ENCODE measurements at regions not wholly inside any gene's neighbourhood (a gene's known extent, or its start where the extent isn't known, plus 50 kb on each side); places are given as distances from the start of the nearest gene placed in this dataset.

GRCh38 chr3:65230261-65231139, 542.7 kb upstream of the ADAMTS9 start:
- no peaks in the 10 kb centered on the region for H3K27me3 ChIP-seq (ENCODE audit: control insufficient read depth, insufficient read depth, low read length)
- no peaks in the 10 kb centered on the region for H3K36me3 ChIP-seq (ENCODE audit: control insufficient read depth, low read depth, low read length)
- H3K4me3 ChIP-seq (ENCODE audit: low read length), result no peak overlapping the region
- no peak overlapping the region for H3K27ac ChIP-seq (ENCODE audit: low read length)
- H3K9ac ChIP-seq (ENCODE audit: low read length), result no peak overlapping the region
- no peaks in the 10 kb centered on the region for H3K4me1 ChIP-seq (ENCODE audit: control insufficient read depth, low read depth, low read length)
- H3K9me3 ChIP-seq (ENCODE audit: control insufficient read depth, low read depth, low read length), result no peaks in the 10 kb centered on the region

- H3K4me3 ChIP-seq (ENCODE audit: low read length), result no peak overlapping the region
- H3K9ac ChIP-seq (ENCODE audit: low read length), result no peak overlapping the region
- H3K4me1 ChIP-seq (ENCODE audit: control insufficient read depth, low read depth, low read length), result no peaks in the 10 kb centered on the region
- no peaks in the 10 kb centered on the region for H3K9me3 ChIP-seq (ENCODE audit: control insufficient read depth, low read depth, low read length)
- H3K27me3 ChIP-seq (ENCODE audit: control insufficient read depth, insufficient read depth, low read length), result no peaks in the 10 kb centered on the region
- H3K36me3 ChIP-seq (ENCODE audit: control insufficient read depth, low read depth, low read length), result no peaks in the 10 kb centered on the region
- H3K27ac ChIP-seq (ENCODE audit: low read length), result no peak overlapping the region
These were observed 538.5 kb upstream of the ADAMTS9 start for GRCh38 chr3:65226287-65226686.

GRCh38 chr3:65210026-65210814, 522.4 kb upstream of the ADAMTS9 start:
- H3K4me3 ChIP-seq (ENCODE audit: low read length), result no peak overlapping the region
- no peaks in the 10 kb centered on the region for H3K27me3 ChIP-seq (ENCODE audit: control insufficient read depth, insufficient read depth, low read length)
- H3K9ac ChIP-seq (ENCODE audit: low read length), result no peak overlapping the region
- H3K36me3 ChIP-seq (ENCODE audit: control insufficient read depth, low read depth, low read length), result no peaks in the 10 kb centered on the region
- no peaks in the 10 kb centered on the region for H3K9me3 ChIP-seq (ENCODE audit: control insufficient read depth, low read depth, low read length)
- no peak overlapping the region for H3K27ac ChIP-seq (ENCODE audit: low read length)
- H3K4me1 ChIP-seq (ENCODE audit: control insufficient read depth, low read depth, low read length), result no peaks in the 10 kb centered on the region

GRCh38 chr3:65202395-65202794, 514.6 kb upstream of the ADAMTS9 start:
- no peak overlapping the region for H3K4me3 ChIP-seq (ENCODE audit: low read length)
- no peaks in the 10 kb centered on the region for H3K36me3 ChIP-seq (ENCODE audit: control insufficient read depth, low read depth, low read length)
- H3K9ac ChIP-seq (ENCODE audit: low read length), result no peak overlapping the region
- no peaks in the 10 kb centered on the region for H3K27me3 ChIP-seq (ENCODE audit: control insufficient read depth, insufficient read depth, low read length)
- H3K9me3 ChIP-seq (ENCODE audit: control insufficient read depth, low read depth, low read length), result no peaks in the 10 kb centered on the region
- no peaks in the 10 kb centered on the region for H3K4me1 ChIP-seq (ENCODE audit: control insufficient read depth, low read depth, low read length)
- H3K27ac ChIP-seq (ENCODE audit: low read length), result no peak overlapping the region

- Histone ChIP-seq H3K4me3 (ENCODE audit: low read length) (no peak overlapping the region), H3K27ac (ENCODE audit: low read length) (no peak overlapping the region), H3K9me3 (ENCODE audit: control insufficient read depth, low read depth, low read length) (no peaks in the 10 kb centered on the region), H3K4me1 (ENCODE audit: control insufficient read depth, low read depth, low read length) (peaks cover 3% of the 10 kb centered on the region), H3K27me3 (ENCODE audit: control insufficient read depth, insufficient read depth, low read length) (no peaks in the 10 kb centered on the region), H3K36me3 (ENCODE audit: control insufficient read depth, low read depth, low read length) (no peaks in the 10 kb centered on the region), H3K9ac (ENCODE audit: low read length) (no peak overlapping the region)
These were observed 514.1 kb upstream of the ADAMTS9 start for GRCh38 chr3:65201926-65202325.

GRCh38 chr3:65200310-65200970, 512.6 kb upstream of the ADAMTS9 start:
- H3K9me3 ChIP-seq (ENCODE audit: control insufficient read depth, low read depth, low read length), result no peaks in the 10 kb centered on the region
- no peak overlapping the region for H3K4me3 ChIP-seq (ENCODE audit: low read length)
- no peak overlapping the region for H3K27ac ChIP-seq (ENCODE audit: low read length)
- H3K36me3 ChIP-seq (ENCODE audit: control insufficient read depth, low read depth, low read length), result no peaks in the 10 kb centered on the region
- no peaks in the 10 kb centered on the region for H3K27me3 ChIP-seq (ENCODE audit: control insufficient read depth, insufficient read depth, low read length)
- no peak overlapping the region for H3K9ac ChIP-seq (ENCODE audit: low read length)
- peaks cover 13% of the 10 kb centered on the region for H3K4me1 ChIP-seq (ENCODE audit: control insufficient read depth, low read depth, low read length)

- no peak overlapping the region for H3K4me3 ChIP-seq (ENCODE audit: low read length)
- H3K36me3 ChIP-seq (ENCODE audit: control insufficient read depth, low read depth, low read length), result no peaks in the 10 kb centered on the region
- no peak overlapping the region for H3K27ac ChIP-seq (ENCODE audit: low read length)
- H3K4me1 ChIP-seq (ENCODE audit: control insufficient read depth, low read depth, low read length), result peaks cover 13% of the 10 kb centered on the region
- no peaks in the 10 kb centered on the region for H3K27me3 ChIP-seq (ENCODE audit: control insufficient read depth, insufficient read depth, low read length)
- no peaks in the 10 kb centered on the region for H3K9me3 ChIP-seq (ENCODE audit: control insufficient read depth, low read depth, low read length)
- H3K9ac ChIP-seq (ENCODE audit: low read length), result no peak overlapping the region
These were observed 508.9 kb upstream of the ADAMTS9 start for GRCh38 chr3:65196663-65197062.

GRCh38 chr3:65195211-65196006, 507.6 kb upstream of the ADAMTS9 start:
- H3K36me3 ChIP-seq (ENCODE audit: control insufficient read depth, low read depth, low read length), result no peaks in the 10 kb centered on the region
- H3K9ac ChIP-seq (ENCODE audit: low read length), result no peak overlapping the region
- H3K9me3 ChIP-seq (ENCODE audit: control insufficient read depth, low read depth, low read length), result no peaks in the 10 kb centered on the region
- no peaks in the 10 kb centered on the region for H3K27me3 ChIP-seq (ENCODE audit: control insufficient read depth, insufficient read depth, low read length)
- H3K4me1 ChIP-seq (ENCODE audit: control insufficient read depth, low read depth, low read length), result peaks cover 13% of the 10 kb centered on the region
- no peak overlapping the region for H3K27ac ChIP-seq (ENCODE audit: low read length)
- H3K4me3 ChIP-seq (ENCODE audit: low read length), result no peak overlapping the region

GRCh38 chr3:65194744-65195143, 506.9 kb upstream of the ADAMTS9 start:
- no peaks in the 10 kb centered on the region for H3K9me3 ChIP-seq (ENCODE audit: control insufficient read depth, low read depth, low read length)
- H3K9ac ChIP-seq (ENCODE audit: low read length), result no peak overlapping the region
- no peaks in the 10 kb centered on the region for H3K27me3 ChIP-seq (ENCODE audit: control insufficient read depth, insufficient read depth, low read length)
- no peak overlapping the region for H3K4me3 ChIP-seq (ENCODE audit: low read length)
- peaks cover 13% of the 10 kb centered on the region for H3K4me1 ChIP-seq (ENCODE audit: control insufficient read depth, low read depth, low read length)
- no peaks in the 10 kb centered on the region for H3K36me3 ChIP-seq (ENCODE audit: control insufficient read depth, low read depth, low read length)
- H3K27ac ChIP-seq (ENCODE audit: low read length), result no peak overlapping the region

- peaks cover 13% of the 10 kb centered on the region for H3K4me1 ChIP-seq (ENCODE audit: control insufficient read depth, low read depth, low read length)
- H3K9ac ChIP-seq (ENCODE audit: low read length), result no peak overlapping the region
- H3K27ac ChIP-seq (ENCODE audit: low read length), result no peak overlapping the region
- H3K4me3 ChIP-seq (ENCODE audit: low read length), result no peak overlapping the region
- no peaks in the 10 kb centered on the region for H3K36me3 ChIP-seq (ENCODE audit: control insufficient read depth, low read depth, low read length)
- H3K27me3 ChIP-seq (ENCODE audit: control insufficient read depth, insufficient read depth, low read length), result no peaks in the 10 kb centered on the region
- no peaks in the 10 kb centered on the region for H3K9me3 ChIP-seq (ENCODE audit: control insufficient read depth, low read depth, low read length)
These were observed 506.4 kb upstream of the ADAMTS9 start for GRCh38 chr3:65194047-65194714.

All from iPS-18a (cell line).